ENCODE measurements at regions not wholly inside any gene's neighbourhood (a gene's known extent, or its start where the extent isn't known, plus 50 kb on each side); places are given as distances from the start of the nearest gene placed in this dataset.

DNA sequence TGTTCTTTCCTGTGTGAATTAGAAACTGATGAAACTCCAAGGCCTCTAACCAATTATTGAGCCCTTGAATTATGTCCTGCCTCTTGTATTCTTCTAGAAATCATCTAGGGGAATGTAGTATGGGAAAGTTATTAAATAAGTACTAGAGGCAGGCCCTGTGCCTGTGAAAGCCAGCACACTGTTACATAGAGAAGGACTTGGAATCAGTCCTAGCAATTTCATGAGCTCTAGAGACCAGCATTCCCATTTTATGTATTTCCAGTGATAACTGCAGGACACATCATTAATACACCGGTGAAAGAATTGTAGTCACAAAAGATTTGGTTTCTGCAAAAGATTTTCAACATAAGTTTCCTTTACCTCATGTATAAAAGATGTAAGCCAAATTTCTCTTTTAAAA is 168.5 kb upstream of the VLDLR start:
- ChIA-PET POLR2A (no interaction called here), SMC1A (ENCODE audit: uncharacterized antibody, unreplicated experiment) (interaction anchor here (0.8 kb wide), 1 partner anchor 12 kb away, joined by 4 read pairs; no protein-coding TSS in a partner anchor), CTCF (interaction anchor here (0.6 to 0.7 kb wide), 2 partner anchors 13 to 115 kb away, joined by 3 to 4 read pairs; no protein-coding TSS in a partner anchor), RAD21 (ENCODE audit: unreplicated experiment) (no interaction called here)
- H3K27me3 ChIP-seq (replicated peaks in 1 of 2; ENCODE audit: control insufficient read depth in 2 of 2, insufficient read depth in 2 of 2, low read length in 1 of 2) = no peaks in the 10 kb centered on the region
- ATAC-seq (no peak), FAIRE-seq (no peak), DNase-seq (ENCODE audit: low read depth, low spot score) (no peak)
- H3K27ac ChIP-seq (ENCODE audit: control insufficient read depth, insufficient read depth) = no peak overlapping the region
- intact Hi-C loops (cut with micrococcal nuclease; ENCODE audit: unreplicated experiment) (no loop called here), in situ Hi-C loops (cut with MboI) (no loop called here)
- no peaks in the 10 kb centered on the region for H3K36me3 ChIP-seq (ENCODE audit: control insufficient read depth in 2 of 2, insufficient read depth in 2 of 2, low read length in 1 of 2)
- H4K20me1 ChIP-seq (ENCODE audit: control insufficient read depth, insufficient read depth) = no peaks in the 10 kb centered on the region
- H3K9ac ChIP-seq (ENCODE audit: control insufficient read depth, insufficient read depth, low read length) = no peak overlapping the region
- no peaks in the 10 kb centered on the region for H3K9me3 ChIP-seq (replicated peaks; ENCODE audit: control insufficient read depth, insufficient read depth, low read length)
- no peak overlapping the region for H3K4me2 ChIP-seq (ENCODE audit: control insufficient read depth, insufficient read depth)
- no TSS peak for BruUV-seq (replicated peaks)
- H3K79me2 ChIP-seq (ENCODE audit: control insufficient read depth, insufficient read depth, low read length) = no peaks in the 10 kb centered on the region
- no peak overlapping the region for H2AFZ ChIP-seq (ENCODE audit: control insufficient read depth, low read depth, low read length)
- H3K4me1 ChIP-seq (ENCODE audit: control insufficient read depth, insufficient read depth, low read length) = no peaks in the 10 kb centered on the region
- H3K4me3 ChIP-seq = no peak overlapping the region
- WGBS (ENCODE audit: insufficient coverage, insufficient replicate concordance, low lambda C conversion rate, missing lambda C conversion rate) = 46% methylated on average over 1 of the region's 1 CpG
- TF ChIP-seq, protein P1, sequence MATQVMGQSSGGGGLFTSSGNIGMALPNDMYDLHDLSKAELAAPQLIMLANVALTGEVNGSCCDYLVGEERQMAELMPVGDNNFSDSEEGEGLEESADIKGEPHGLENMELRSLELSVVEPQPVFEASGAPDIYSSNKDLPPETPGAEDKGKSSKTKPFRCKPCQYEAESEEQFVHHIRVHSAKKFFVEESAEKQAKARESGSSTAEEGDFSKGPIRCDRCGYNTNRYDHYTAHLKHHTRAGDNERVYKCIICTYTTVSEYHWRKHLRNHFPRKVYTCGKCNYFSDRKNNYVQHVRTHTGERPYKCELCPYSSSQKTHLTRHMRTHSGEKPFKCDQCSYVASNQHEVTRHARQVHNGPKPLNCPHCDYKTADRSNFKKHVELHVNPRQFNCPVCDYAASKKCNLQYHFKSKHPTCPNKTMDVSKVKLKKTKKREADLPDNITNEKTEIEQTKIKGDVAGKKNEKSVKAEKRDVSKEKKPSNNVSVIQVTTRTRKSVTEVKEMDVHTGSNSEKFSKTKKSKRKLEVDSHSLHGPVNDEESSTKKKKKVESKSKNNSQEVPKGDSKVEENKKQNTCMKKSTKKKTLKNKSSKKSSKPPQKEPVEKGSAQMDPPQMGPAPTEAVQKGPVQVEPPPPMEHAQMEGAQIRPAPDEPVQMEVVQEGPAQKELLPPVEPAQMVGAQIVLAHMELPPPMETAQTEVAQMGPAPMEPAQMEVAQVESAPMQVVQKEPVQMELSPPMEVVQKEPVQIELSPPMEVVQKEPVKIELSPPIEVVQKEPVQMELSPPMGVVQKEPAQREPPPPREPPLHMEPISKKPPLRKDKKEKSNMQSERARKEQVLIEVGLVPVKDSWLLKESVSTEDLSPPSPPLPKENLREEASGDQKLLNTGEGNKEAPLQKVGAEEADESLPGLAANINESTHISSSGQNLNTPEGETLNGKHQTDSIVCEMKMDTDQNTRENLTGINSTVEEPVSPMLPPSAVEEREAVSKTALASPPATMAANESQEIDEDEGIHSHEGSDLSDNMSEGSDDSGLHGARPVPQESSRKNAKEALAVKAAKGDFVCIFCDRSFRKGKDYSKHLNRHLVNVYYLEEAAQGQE (IDR thresholded peaks at IDR 0.05; ENCODE audit: low read depth, low read length) = no peak
- no peak for TF ChIP-seq GABPA (IDR thresholded peaks at IDR 0.05; ENCODE audit: low read depth)
- TF ChIP-seq RELA (IDR thresholded peaks at IDR 0.05; ENCODE audit: borderline replicate concordance, partially characterized antibody) = no peak
- no peak for TF ChIP-seq STAT3 (IDR thresholded peaks at IDR 0.05; ENCODE audit: low read depth, low read length)
- TF ChIP-seq HDAC6 (IDR thresholded peaks at IDR 0.05; ENCODE audit: unreplicated experiment) = no peak
- TF ChIP-seq, protein P2, sequence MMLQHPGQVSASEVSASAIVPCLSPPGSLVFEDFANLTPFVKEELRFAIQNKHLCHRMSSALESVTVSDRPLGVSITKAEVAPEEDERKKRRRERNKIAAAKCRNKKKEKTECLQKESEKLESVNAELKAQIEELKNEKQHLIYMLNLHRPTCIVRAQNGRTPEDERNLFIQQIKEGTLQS (IDR thresholded peaks at IDR 0.05; ENCODE audit: borderline replicate concordance, extremely low read depth, low read depth, low read length) = no peak
- TF ChIP-seq, protein P3, sequence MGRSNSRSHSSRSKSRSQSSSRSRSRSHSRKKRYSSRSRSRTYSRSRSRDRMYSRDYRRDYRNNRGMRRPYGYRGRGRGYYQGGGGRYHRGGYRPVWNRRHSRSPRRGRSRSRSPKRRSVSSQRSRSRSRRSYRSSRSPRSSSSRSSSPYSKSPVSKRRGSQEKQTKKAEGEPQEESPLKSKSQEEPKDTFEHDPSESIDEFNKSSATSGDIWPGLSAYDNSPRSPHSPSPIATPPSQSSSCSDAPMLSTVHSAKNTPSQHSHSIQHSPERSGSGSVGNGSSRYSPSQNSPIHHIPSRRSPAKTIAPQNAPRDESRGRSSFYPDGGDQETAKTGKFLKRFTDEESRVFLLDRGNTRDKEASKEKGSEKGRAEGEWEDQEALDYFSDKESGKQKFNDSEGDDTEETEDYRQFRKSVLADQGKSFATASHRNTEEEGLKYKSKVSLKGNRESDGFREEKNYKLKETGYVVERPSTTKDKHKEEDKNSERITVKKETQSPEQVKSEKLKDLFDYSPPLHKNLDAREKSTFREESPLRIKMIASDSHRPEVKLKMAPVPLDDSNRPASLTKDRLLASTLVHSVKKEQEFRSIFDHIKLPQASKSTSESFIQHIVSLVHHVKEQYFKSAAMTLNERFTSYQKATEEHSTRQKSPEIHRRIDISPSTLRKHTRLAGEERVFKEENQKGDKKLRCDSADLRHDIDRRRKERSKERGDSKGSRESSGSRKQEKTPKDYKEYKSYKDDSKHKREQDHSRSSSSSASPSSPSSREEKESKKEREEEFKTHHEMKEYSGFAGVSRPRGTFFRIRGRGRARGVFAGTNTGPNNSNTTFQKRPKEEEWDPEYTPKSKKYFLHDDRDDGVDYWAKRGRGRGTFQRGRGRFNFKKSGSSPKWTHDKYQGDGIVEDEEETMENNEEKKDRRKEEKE (IDR thresholded peaks at IDR 0.05) = no peak
- TF ChIP-seq NR2C1 (IDR thresholded peaks at IDR 0.05) = no peak
- no peak for TF ChIP-seq IKZF2 (IDR thresholded peaks at IDR 0.05)
- TF ChIP-seq SRF (IDR thresholded peaks at IDR 0.05; ENCODE audit: low read depth in 2 of 2, low read length in 2 of 2) = no peak
- TF ChIP-seq ZBED1 (IDR thresholded peaks at IDR 0.05; ENCODE audit: borderline replicate concordance) = no peak
- no peak for TF ChIP-seq TCF3 (IDR thresholded peaks at IDR 0.05; ENCODE audit: borderline replicate concordance, insufficient read depth, low read depth, low read length)
- TF ChIP-seq, protein P4, sequence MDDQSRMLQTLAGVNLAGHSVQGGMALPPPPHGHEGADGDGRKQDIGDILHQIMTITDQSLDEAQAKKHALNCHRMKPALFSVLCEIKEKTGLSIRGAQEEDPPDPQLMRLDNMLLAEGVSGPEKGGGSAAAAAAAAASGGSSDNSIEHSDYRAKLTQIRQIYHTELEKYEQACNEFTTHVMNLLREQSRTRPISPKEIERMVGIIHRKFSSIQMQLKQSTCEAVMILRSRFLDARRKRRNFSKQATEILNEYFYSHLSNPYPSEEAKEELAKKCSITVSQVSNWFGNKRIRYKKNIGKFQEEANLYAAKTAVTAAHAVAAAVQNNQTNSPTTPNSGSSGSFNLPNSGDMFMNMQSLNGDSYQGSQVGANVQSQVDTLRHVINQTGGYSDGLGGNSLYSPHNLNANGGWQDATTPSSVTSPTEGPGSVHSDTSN (IDR thresholded peaks at IDR 0.05; ENCODE audit: insufficient replicate concordance, low read depth, low read length) = no peak
- no peak for TF ChIP-seq SIN3A (IDR thresholded peaks at IDR 0.05; ENCODE audit: low read depth, low read length)
- TF ChIP-seq TCF12 (IDR thresholded peaks at IDR 0.05; ENCODE audit: low read depth, low read length) = no peak
- no peak for TF ChIP-seq RCOR1 (conservative IDR thresholded peaks at IDR 0.05; ENCODE audit: low read depth, low read length)
